Adrenal gland (tissue), 5 donors: ENCODE measurements at regions not wholly inside any gene's neighbourhood (a gene's known extent, or its start where the extent isn't known, plus 50 kb on each side); places are given as distances from the start of the nearest gene placed in this dataset.

Source experiments
- POLR2A ChIP-seq, 2 donors: fragments of 450-650 bp; IDR thresholded peaks; one replicate each; pipeline ENCODE4 v1.6.1; 2017; ENCODE audit warnings: antibody characterized with exemption in 2 of 2, mild to moderate bottlenecking in 2 of 2, moderate library complexity in 1 of 2
- TF ChIP-seq, protein P1 (sequence below), 6 experiments: fragments of 450-650 bp in 4 of 6; fragments of 200-600 bp in 2 of 6; sonication (generic) in 1 of 6; IDR thresholded peaks; 1 replicate in 5 of 6; 2 replicates in 1 of 6; pipeline versions ENCODE4 v1.5.1 to v1.8.0; 2016 to 2021; ENCODE audit warnings: antibody characterized with exemption in 6 of 6, mild to moderate bottlenecking in 2 of 6, moderate library complexity in 1 of 6
- donor health status: DM: no; HTN: no; CAD: no.

DNA sequence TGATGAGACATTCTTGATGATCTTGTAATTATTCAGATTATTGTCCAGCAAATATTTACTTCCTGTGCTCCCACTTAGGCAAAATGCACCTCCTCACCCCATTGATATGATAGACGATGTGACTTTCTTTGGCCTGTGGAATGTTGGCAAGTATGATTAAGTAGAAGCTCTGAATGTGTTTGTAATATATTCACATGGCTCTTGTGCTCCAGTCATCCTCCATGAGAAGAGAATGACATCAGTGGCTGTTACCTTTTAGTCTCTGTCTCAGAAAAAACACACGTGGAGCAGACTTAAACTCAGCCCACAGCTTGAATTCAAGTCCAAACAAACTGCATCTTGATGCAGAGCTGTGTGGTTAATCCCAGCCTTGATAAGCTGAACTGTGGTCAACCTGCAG is 984.3 kb upstream of the FBXO33 start:
- TF ChIP-seq, protein P1, sequence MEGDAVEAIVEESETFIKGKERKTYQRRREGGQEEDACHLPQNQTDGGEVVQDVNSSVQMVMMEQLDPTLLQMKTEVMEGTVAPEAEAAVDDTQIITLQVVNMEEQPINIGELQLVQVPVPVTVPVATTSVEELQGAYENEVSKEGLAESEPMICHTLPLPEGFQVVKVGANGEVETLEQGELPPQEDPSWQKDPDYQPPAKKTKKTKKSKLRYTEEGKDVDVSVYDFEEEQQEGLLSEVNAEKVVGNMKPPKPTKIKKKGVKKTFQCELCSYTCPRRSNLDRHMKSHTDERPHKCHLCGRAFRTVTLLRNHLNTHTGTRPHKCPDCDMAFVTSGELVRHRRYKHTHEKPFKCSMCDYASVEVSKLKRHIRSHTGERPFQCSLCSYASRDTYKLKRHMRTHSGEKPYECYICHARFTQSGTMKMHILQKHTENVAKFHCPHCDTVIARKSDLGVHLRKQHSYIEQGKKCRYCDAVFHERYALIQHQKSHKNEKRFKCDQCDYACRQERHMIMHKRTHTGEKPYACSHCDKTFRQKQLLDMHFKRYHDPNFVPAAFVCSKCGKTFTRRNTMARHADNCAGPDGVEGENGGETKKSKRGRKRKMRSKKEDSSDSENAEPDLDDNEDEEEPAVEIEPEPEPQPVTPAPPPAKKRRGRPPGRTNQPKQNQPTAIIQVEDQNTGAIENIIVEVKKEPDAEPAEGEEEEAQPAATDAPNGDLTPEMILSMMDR (IDR thresholded peaks at IDR 0.05): no peak
- no peak for TF ChIP-seq POLR2A (IDR thresholded peaks at IDR 0.05)
